22Rv1 (cell line): ENCODE measurements at regions not wholly inside any gene's neighbourhood (a gene's known extent, or its start where the extent isn't known, plus 50 kb on each side); places are given as distances from the start of the nearest gene placed in this dataset.

Source experiments
- H3K27ac ChIP-seq: fragments of 450-650 bp; 2 replicates; pipeline ENCODE4 v1.5.1; 2017
- ZFX ChIP-seq: fragments of 450-650 bp; IDR thresholded peaks from 2 replicates; pipeline ENCODE4 v1.6.1; 2017; ENCODE audit warnings: antibody characterized with exemption, borderline replicate concordance
- TF ChIP-seq, protein P1 (sequence below): fragments of 450-650 bp; IDR thresholded peaks from 2 replicates; pipeline ENCODE4 v1.5.1; 2017; ENCODE audit warnings: mild to moderate bottlenecking

DNA sequence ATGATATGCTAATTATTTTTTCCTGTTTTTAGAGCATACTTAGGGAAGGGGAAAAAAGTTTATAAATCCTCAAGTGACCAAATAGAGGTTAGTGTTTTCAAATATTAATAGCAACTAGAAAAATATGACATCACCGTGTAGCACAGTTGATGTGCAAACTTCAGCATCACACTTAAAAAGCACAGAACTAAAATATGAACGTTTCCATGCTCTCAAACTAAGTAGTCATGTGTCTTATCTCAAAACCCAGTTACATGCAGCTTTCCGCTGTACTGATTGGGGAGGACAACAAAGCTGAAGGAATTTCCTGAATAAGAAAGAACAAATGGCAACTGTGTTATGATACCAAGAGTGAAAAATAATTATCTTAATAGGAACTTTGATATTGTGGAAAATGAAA, 903.7 kb downstream of the ADGRL2 start:
- no peak overlapping the region for H3K27ac ChIP-seq
- no peak for TF ChIP-seq ZFX
- TF ChIP-seq, protein P1, sequence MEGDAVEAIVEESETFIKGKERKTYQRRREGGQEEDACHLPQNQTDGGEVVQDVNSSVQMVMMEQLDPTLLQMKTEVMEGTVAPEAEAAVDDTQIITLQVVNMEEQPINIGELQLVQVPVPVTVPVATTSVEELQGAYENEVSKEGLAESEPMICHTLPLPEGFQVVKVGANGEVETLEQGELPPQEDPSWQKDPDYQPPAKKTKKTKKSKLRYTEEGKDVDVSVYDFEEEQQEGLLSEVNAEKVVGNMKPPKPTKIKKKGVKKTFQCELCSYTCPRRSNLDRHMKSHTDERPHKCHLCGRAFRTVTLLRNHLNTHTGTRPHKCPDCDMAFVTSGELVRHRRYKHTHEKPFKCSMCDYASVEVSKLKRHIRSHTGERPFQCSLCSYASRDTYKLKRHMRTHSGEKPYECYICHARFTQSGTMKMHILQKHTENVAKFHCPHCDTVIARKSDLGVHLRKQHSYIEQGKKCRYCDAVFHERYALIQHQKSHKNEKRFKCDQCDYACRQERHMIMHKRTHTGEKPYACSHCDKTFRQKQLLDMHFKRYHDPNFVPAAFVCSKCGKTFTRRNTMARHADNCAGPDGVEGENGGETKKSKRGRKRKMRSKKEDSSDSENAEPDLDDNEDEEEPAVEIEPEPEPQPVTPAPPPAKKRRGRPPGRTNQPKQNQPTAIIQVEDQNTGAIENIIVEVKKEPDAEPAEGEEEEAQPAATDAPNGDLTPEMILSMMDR = no peak

DNA sequence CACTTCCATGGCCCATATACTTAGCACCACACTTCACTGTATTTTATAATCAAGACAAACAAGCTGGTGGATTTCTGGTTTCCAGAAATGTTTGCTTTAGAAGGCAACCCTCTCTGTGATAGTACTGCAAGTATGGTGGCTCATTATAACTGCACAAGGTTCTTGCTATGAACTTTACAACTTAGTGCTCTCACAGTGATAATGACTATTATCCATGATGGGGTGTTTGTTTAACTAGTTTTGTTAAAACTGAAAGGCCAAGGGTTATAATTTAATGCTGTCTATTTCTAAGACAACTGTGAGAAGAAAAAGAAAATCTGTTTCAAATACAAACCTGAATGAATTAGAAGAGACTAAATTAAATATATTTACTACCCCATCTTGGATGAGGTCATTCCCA, 903.2 kb downstream of the ADGRL2 start:
- no peak overlapping the region for H3K27ac ChIP-seq
- TF ChIP-seq, protein P1 = no peak
- no peak for TF ChIP-seq ZFX

DNA sequence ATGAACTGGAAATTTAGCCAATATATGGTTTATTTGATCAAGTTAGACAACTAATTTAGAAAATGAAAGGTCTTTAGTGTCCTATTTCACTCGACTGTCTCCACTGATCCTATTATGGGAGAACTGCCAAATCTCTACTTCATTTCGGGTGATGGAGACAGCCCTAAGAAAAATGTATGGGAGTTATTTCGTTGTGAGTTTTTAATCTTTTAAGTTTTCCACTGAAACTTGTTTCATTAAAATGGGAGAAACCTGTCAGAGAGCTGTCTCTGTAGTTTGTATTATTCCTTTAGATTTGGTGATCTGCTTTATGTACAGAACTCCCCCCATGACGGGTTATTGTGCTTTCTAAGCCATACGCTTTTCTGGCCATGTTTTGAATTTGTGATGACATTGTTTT, 899.7 kb downstream of the ADGRL2 start:
- no peak for TF ChIP-seq ZFX
- TF ChIP-seq, protein P1 = no peak
- no peak overlapping the region for H3K27ac ChIP-seq

DNA sequence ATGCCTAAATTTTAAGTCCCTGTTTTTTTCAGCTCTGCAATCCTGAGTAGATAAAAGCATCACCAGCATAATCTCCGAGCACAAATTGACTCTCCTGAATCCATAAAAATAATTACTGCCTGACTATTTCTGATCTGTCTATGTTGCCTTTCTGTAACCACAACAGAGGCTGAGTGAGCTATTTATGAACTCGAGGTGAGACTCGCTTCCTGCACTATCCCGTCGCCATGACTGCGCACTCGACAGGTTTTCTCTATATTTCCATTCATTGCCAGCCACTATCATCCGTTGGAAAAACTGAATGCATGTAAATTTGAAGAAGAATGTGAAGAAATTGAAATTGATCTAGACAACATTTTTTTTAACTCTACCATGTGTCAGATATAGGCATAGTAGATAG, 897.2 kb downstream of the ADGRL2 start:
- no peak overlapping the region for H3K27ac ChIP-seq
- TF ChIP-seq, protein P1 = no peak
- no peak for TF ChIP-seq ZFX

DNA sequence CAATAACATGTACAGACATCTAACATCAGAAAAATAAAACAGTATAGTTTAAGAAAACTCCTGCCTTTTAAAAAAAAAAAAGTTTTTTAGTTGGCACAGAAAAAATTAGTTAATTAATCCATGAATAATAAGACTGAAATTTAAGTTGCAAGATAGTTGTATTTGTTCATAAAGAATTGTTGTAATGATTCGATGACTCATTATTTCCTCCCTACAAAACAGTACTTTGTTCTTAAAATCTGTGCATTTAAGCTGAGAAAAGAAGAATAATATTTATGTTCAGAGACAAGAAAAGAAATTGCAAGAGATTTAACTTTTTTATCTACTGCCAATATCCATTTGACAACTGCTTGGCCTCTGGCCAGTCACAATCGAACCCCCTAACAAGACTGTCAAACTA, 894.7 kb downstream of the ADGRL2 start:
- TF ChIP-seq, protein P1 = no peak
- no peak for TF ChIP-seq ZFX

DNA sequence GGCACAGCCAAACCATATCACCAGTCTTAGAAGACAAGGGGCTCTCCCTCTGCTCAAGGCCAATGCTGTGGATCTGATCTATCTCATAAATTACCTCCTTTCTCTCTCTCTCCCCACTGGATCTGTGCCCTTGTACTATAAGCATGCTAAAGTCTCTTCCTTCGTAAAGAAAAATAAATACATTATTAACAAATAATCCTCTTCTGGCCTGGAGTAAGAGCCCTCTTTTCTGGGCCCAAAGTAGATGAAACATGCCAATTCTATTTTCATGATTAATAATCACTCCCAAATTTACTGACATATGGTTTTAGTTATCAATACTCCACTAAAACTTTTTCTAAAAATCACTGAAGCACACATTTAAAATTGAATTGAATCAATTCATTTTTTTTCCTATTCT, 889.7 kb downstream of the ADGRL2 start:
- no peak overlapping the region for H3K27ac ChIP-seq
- no peak for TF ChIP-seq ZFX
- TF ChIP-seq, protein P1 = no peak

More for the DNA sequence above, 894.7 kb downstream of the ADGRL2 start:
- no peak overlapping the region for H3K27ac ChIP-seq

DNA sequence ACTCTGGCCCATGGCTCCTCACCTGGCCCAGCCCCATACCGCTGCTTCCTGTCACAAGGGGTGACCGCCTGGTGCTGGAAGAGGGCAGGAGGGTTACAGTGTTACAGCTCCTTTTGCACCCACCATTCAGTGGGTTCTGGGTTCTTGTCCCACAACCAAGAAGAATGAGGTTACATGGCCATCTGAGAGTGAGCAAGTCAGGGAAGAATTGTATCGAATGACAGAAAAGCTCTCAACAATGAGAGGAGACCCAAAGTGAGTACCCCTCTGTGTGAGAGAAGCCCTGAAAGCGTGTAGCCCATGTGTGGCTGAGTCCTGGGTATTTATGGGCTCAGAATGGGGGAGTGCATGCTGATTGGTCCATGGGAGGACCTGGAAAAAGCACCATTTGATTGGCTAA, 888.5 kb downstream of the ADGRL2 start:
- H3K27ac ChIP-seq = no peak overlapping the region
- TF ChIP-seq ZFX = no peak
- TF ChIP-seq, protein P1 = no peak
